Ureter (tissue), 1 donor: ENCODE measurements at regions not wholly inside any gene's neighbourhood (a gene's known extent, or its start where the extent isn't known, plus 50 kb on each side); places are given as distances from the start of the nearest gene placed in this dataset.
"Not testable (repeated sequence)": the region's sequence is repeated elsewhere in the genome, so short reads cannot be mapped to it uniquely, and the experiment has no call there.

ENCODE experiments used
- DNase-seq: peaks from one replicate; pipeline ENCODE4 v3.0.0-alpha.2; 2020; ENCODE audit warnings: low spot score
- donor health status: DM: yes; HTN: yes; CAD: no.

- no peak for DNase-seq
These were observed 82.3 kb upstream of the MFGE8 start for GRCh38 chr15:88995449-88995848.

GRCh38 chr15:88997531-88997930 is 84.4 kb upstream of the MFGE8 start:
- DNase-seq = no peak

- no peak for DNase-seq
These were observed 86.0 kb upstream of the MFGE8 start for GRCh38 chr15:88998980-88999713.

- not testable (repeated sequence) for DNase-seq
These were observed 86.5 kb upstream of the ABHD2 start for GRCh38 chr15:89001708-89002275.

GRCh38 chr15:89002281-89002761 is 85.9 kb upstream of the ABHD2 start:
- no peak for DNase-seq

- no peak for DNase-seq
These were observed 85.4 kb upstream of the ABHD2 start for GRCh38 chr15:89002830-89003229.

- DNase-seq = no peak
These were observed 84.2 kb upstream of the ABHD2 start for GRCh38 chr15:89003865-89004725.

GRCh38 chr15:89004726-89005030 is 83.6 kb upstream of the ABHD2 start:
- no peak for DNase-seq

GRCh38 chr15:89007527-89007926 is 80.7 kb upstream of the ABHD2 start:
- not testable (repeated sequence) for DNase-seq

- no peak for DNase-seq
These were observed 80.3 kb upstream of the ABHD2 start for GRCh38 chr15:89007989-89008388.

- DNase-seq = no peak
These were observed 79.2 kb upstream of the ABHD2 start for GRCh38 chr15:89009080-89009479.

- DNase-seq = no peak
These were observed 72.7 kb upstream of the ABHD2 start for GRCh38 chr15:89015412-89016097.

- no peak for DNase-seq
These were observed 71.7 kb upstream of the ABHD2 start for GRCh38 chr15:89016549-89017041.

GRCh38 chr15:89017370-89018066 is 70.7 kb upstream of the ABHD2 start:
- peak; percentile 85 for DNase-seq

- peak; percentile 77 for DNase-seq
These were observed 70.0 kb upstream of the ABHD2 start for GRCh38 chr15:89018207-89018606.

GRCh38 chr15:89019436-89019835 is 68.8 kb upstream of the ABHD2 start:
- DNase-seq = no peak

- peak; percentile 57 for DNase-seq
These were observed 67.0 kb upstream of the ABHD2 start for GRCh38 chr15:89021224-89021623.

- not testable (repeated sequence) for DNase-seq
These were observed 66.4 kb upstream of the ABHD2 start for GRCh38 chr15:89021886-89022285.

GRCh38 chr15:89023311-89023961 is 64.8 kb upstream of the ABHD2 start:
- no peak for DNase-seq

GRCh38 chr15:89024418-89024817 is 63.8 kb upstream of the ABHD2 start:
- no peak for DNase-seq

- DNase-seq = no peak
These were observed 62.1 kb upstream of the ABHD2 start for GRCh38 chr15:89026167-89026566.
